Astrocyte (in vitro differentiated cells and primary cell): ENCODE measurements at regions not wholly inside any gene's neighbourhood (a gene's known extent, or its start where the extent isn't known, plus 50 kb on each side); places are given as distances from the start of the nearest gene placed in this dataset.

Experiments
- CTCF ChIP-seq: IDR thresholded peaks from 2 replicates; pipeline ENCODE4 v1.5.1; 2011; ENCODE audit warnings: low read depth, mild to moderate bottlenecking, inconsistent platforms, low read length, moderate library complexity; ENCODE audit not compliant: insufficient read depth
- EZH2 ChIP-seq: IDR thresholded peaks from 2 replicates; pipeline ENCODE4 v1.6.1; 2012; ENCODE audit warnings: mild to moderate bottlenecking, low read length, inconsistent platforms; ENCODE audit not compliant: insufficient read depth

- no peak for TF ChIP-seq CTCF
- no peak for TF ChIP-seq EZH2
These were observed 73.0 kb upstream of the PAX6 start for GRCh38 chr11:31884080-31884479.
